GM21526 (cell line): ENCODE measurements at regions not wholly inside any gene's neighbourhood (a gene's known extent, or its start where the extent isn't known, plus 50 kb on each side); places are given as distances from the start of the nearest gene placed in this dataset.
A peak's percentile ranks its signal among the peaks of the same experiment; 100 is the strongest.

ENCODE experiments used
- ATAC-seq: cut with Tn5 transposase; IDR thresholded peaks from one replicate; pipeline ENCODE4 v1.9.1; 2021; ENCODE audit warnings: moderate library complexity; ENCODE audit not compliant: unreplicated experiment, low FRiP score

GRCh38 chr2:160940271-160940670, 220.0 kb upstream of the TANK start:
- no peak for ATAC-seq

- peak; percentile 88 for ATAC-seq
These were observed 219.5 kb upstream of the TANK start for GRCh38 chr2:160940699-160941098.

GRCh38 chr2:160941290-160941846, 218.9 kb upstream of the TANK start:
- ATAC-seq, result no peak

- no peak for ATAC-seq
These were observed 217.6 kb upstream of the TANK start for GRCh38 chr2:160942476-160943142.

GRCh38 chr2:160943414-160943813, 216.8 kb upstream of the TANK start:
- no peak for ATAC-seq

- no peak for ATAC-seq
These were observed 207.6 kb upstream of the TANK start for GRCh38 chr2:160952464-160953254.

GRCh38 chr2:160955578-160955977, 204.7 kb upstream of the TANK start:
- ATAC-seq, result no peak

GRCh38 chr2:160956243-160956802, 203.9 kb upstream of the TANK start:
- no peak for ATAC-seq

GRCh38 chr2:160963957-160964356, 196.3 kb upstream of the TANK start:
- no peak for ATAC-seq

GRCh38 chr2:160967523-160967922, 192.7 kb upstream of the TANK start:
- no peak for ATAC-seq

- no peak for ATAC-seq
These were observed 192.0 kb upstream of the TANK start for GRCh38 chr2:160968183-160968582.

- no peak for ATAC-seq
These were observed 189.9 kb upstream of the TANK start for GRCh38 chr2:160970052-160970965.

- no peak for ATAC-seq
These were observed 186.2 kb upstream of the TANK start for GRCh38 chr2:160973991-160974390.

GRCh38 chr2:160974803-160975202, 185.4 kb upstream of the TANK start:
- no peak for ATAC-seq

- ATAC-seq, result no peak
These were observed 183.4 kb upstream of the TANK start for GRCh38 chr2:160976797-160977196.

- ATAC-seq, result no peak
These were observed 182.9 kb upstream of the TANK start for GRCh38 chr2:160977376-160977775.

- ATAC-seq, result no peak
These were observed 182.4 kb upstream of the TANK start for GRCh38 chr2:160977854-160978253.

GRCh38 chr2:160984426-160985077, 175.7 kb upstream of the TANK start:
- no peak for ATAC-seq

- no peak for ATAC-seq
These were observed 170.4 kb upstream of the TANK start for GRCh38 chr2:160989778-160990177.

- no peak for ATAC-seq
These were observed 166.6 kb upstream of the TANK start for GRCh38 chr2:160993654-160994061.
